A549 (cell line): ENCODE measurements at regions not wholly inside any gene's neighbourhood (a gene's known extent, or its start where the extent isn't known, plus 50 kb on each side); places are given as distances from the start of the nearest gene placed in this dataset.

ENCODE experiments used
- CEBPB ChIP-seq, 2 experiments: fragments of >200 bp in 1 of 2; sonication (Bioruptor Twin) in 1 of 2; formaldehyde crosslinking in 1 of 2; IDR thresholded peaks; 2 replicates each; pipeline ENCODE4 v1.6.1; 2012 to 2016
- CTCF ChIP-seq: fragments of >200 bp; sonication (Bioruptor Twin); formaldehyde crosslinking; IDR thresholded peaks from 3 replicates; pipeline ENCODE4 v1.5.1; 2016
- ELK1 ChIP-seq: fragments of 150-350 bp; IDR thresholded peaks from 2 replicates; pipeline ENCODE4 v1.6.1; 2014; ENCODE audit warnings: low read depth, mild to moderate bottlenecking, low read length
- ESRRA ChIP-seq: fragments of 150-350 bp; IDR thresholded peaks from 2 replicates; pipeline ENCODE4 v1.6.1; 2014; ENCODE audit warnings: mild to moderate bottlenecking, low read length, borderline replicate concordance
- HMGXB4 ChIP-seq: fragments of 250-450 bp; sonication (Bioruptor Pico); IDR thresholded peaks from 2 replicates; pipeline ENCODE4 v1.5.0; 2021; ENCODE audit warnings: mild to moderate bottlenecking, moderate library complexity, borderline replicate concordance
- KDM1A ChIP-seq: fragments of 200-600 bp; sonication (generic); IDR thresholded peaks from 2 replicates; pipeline ENCODE4 v1.6.1; 2016; ENCODE audit warnings: low read depth, mild to moderate bottlenecking
- MAX ChIP-seq: IDR thresholded peaks from 2 replicates; pipeline ENCODE4 v1.6.1; 2012
- MYC ChIP-seq: IDR thresholded peaks from 2 replicates; pipeline ENCODE4 v1.6.1; 2012; ENCODE audit warnings: mild to moderate bottlenecking, inconsistent platforms, low read length, improper control_type of control experiment, borderline replicate concordance
- POLR2A ChIP-seq: IDR thresholded peaks from 2 replicates; pipeline ENCODE4 v1.6.1; 2012; ENCODE audit warnings: mild to moderate bottlenecking, low read length
- RAD21 ChIP-seq, 2 experiments: fragments of >200 bp in 1 of 2; sonication (Bioruptor Twin) in 1 of 2; formaldehyde crosslinking in 1 of 2; IDR thresholded peaks in 1 of 2; conservative IDR thresholded peaks in 1 of 2; 2 replicates in 1 of 2; 3 replicates in 1 of 2; pipeline ENCODE4 v1.6.1; 2012 to 2018; ENCODE audit warnings: inconsistent platforms in 1 of 2
- REST ChIP-seq: fragments of 200-600 bp; sonication (generic); IDR thresholded peaks from 2 replicates; pipeline ENCODE4 v1.6.1; 2016; ENCODE audit warnings: antibody characterized with exemption, mild to moderate bottlenecking, moderate library complexity
- SREBF2 ChIP-seq: fragments of 450-650 bp; IDR thresholded peaks from 2 replicates; pipeline ENCODE4 v1.6.1; 2014; ENCODE audit warnings: mild to moderate bottlenecking, moderate library complexity

- TF ChIP-seq ELK1: no peak
- no peak for TF ChIP-seq HMGXB4 (CRISPR knock-in tag)
- no peak for TF ChIP-seq CTCF
- no peak for TF ChIP-seq REST
- no peak for TF ChIP-seq POLR2A
- TF ChIP-seq MYC: no peak
- no peak for TF ChIP-seq RAD21 (conservative IDR thresholded peaks at IDR 0.05 in 1 of 2, IDR thresholded peaks at IDR 0.05 in 1 of 2)
- no peak for TF ChIP-seq ESRRA
- TF ChIP-seq CEBPB (IDR thresholded peaks at IDR 0.05): no peak
- TF ChIP-seq KDM1A: no peak
- TF ChIP-seq MAX: no peak
- no peak for TF ChIP-seq SREBF2
These were observed 441.0 kb downstream of the FUT8 start for GRCh38 chr14:65853407-65853955.
